ENCODE measurements at regions not wholly inside any gene's neighbourhood (a gene's known extent, or its start where the extent isn't known, plus 50 kb on each side); places are given as distances from the start of the nearest gene placed in this dataset.

GRCh38 chr10:28912017-28912783 lies 234.9 kb downstream of the BAMBI start:
- H3K9me3 Mint-ChIP-seq (ENCODE audit: unreplicated experiment) = no peaks in the 10 kb centered on the region

GRCh38 chr10:28913436-28914237 lies 236.3 kb downstream of the BAMBI start:
- Mint-ChIP-seq H3K27ac (ENCODE audit: unreplicated experiment) (no peak overlapping the region), H3K4me1 (ENCODE audit: low read depth, unreplicated experiment) (no peaks in the 10 kb centered on the region), H3K9me3 (ENCODE audit: unreplicated experiment) (no peaks in the 10 kb centered on the region), H3K4me3 (ENCODE audit: unreplicated experiment) (no peak overlapping the region), H3K27me3 (ENCODE audit: unreplicated experiment) (peaks cover 4% of the 10 kb centered on the region), H3K36me3 (ENCODE audit: unreplicated experiment) (no peaks in the 10 kb centered on the region)
- no peak for TF ChIP-seq CTCF (IDR thresholded peaks at IDR 0.05; ENCODE audit: partially characterized antibody, unreplicated experiment)
- no peak for DNase-seq

More at GRCh38 chr10:28912017-28912783, 234.9 kb downstream of the BAMBI start:
- peaks cover 4% of the 10 kb centered on the region for H3K27me3 Mint-ChIP-seq (ENCODE audit: unreplicated experiment)
- no peaks in the 10 kb centered on the region for H3K36me3 Mint-ChIP-seq (ENCODE audit: unreplicated experiment)
- no peak for TF ChIP-seq CTCF (IDR thresholded peaks at IDR 0.05; ENCODE audit: partially characterized antibody, unreplicated experiment)
- no peaks in the 10 kb centered on the region for H3K4me1 Mint-ChIP-seq (ENCODE audit: low read depth, unreplicated experiment)
- no peak for DNase-seq
- no peak overlapping the region for H3K27ac Mint-ChIP-seq (ENCODE audit: unreplicated experiment)
- no peak overlapping the region for H3K4me3 Mint-ChIP-seq (ENCODE audit: unreplicated experiment)

GRCh38 chr10:28914701-28915100 lies 237.4 kb downstream of the BAMBI start:
- Mint-ChIP-seq H3K4me3 (ENCODE audit: unreplicated experiment) (no peak overlapping the region), H3K27me3 (ENCODE audit: unreplicated experiment) (peaks cover 4% of the 10 kb centered on the region), H3K36me3 (ENCODE audit: unreplicated experiment) (no peaks in the 10 kb centered on the region), H3K9me3 (ENCODE audit: unreplicated experiment) (no peaks in the 10 kb centered on the region), H3K4me1 (ENCODE audit: low read depth, unreplicated experiment) (no peaks in the 10 kb centered on the region), H3K27ac (ENCODE audit: unreplicated experiment) (no peak overlapping the region)
- DNase-seq = no peak
- no peak for TF ChIP-seq CTCF (IDR thresholded peaks at IDR 0.05; ENCODE audit: partially characterized antibody, unreplicated experiment)

GRCh38 chr10:28915989-28916588 lies 238.8 kb downstream of the BAMBI start:
- Mint-ChIP-seq H3K4me1 (ENCODE audit: low read depth, unreplicated experiment) (no peaks in the 10 kb centered on the region), H3K9me3 (ENCODE audit: unreplicated experiment) (peaks cover 2% of the 10 kb centered on the region), H3K27me3 (ENCODE audit: unreplicated experiment) (peaks cover 4% of the 10 kb centered on the region), H3K4me3 (ENCODE audit: unreplicated experiment) (no peak overlapping the region), H3K27ac (ENCODE audit: unreplicated experiment) (no peak overlapping the region), H3K36me3 (ENCODE audit: unreplicated experiment) (no peaks in the 10 kb centered on the region)
- no peak for DNase-seq
- TF ChIP-seq CTCF (IDR thresholded peaks at IDR 0.05; ENCODE audit: partially characterized antibody, unreplicated experiment) = no peak
